Daoy (cell line): ENCODE measurements at regions not wholly inside any gene's neighbourhood (a gene's known extent, or its start where the extent isn't known, plus 50 kb on each side); places are given as distances from the start of the nearest gene placed in this dataset.

Experiments
- DNase-seq: peaks from one replicate; pipeline ENCODE4 v3.0.0-alpha.2; 2015; ENCODE audit warnings: low read depth

- DNase-seq, result no peak
These were observed 79.0 kb downstream of the LBH start for GRCh38 chr2:30310371-30310770.

- DNase-seq, result no peak
These were observed 79.6 kb downstream of the LBH start for GRCh38 chr2:30310955-30311354.

DNA sequence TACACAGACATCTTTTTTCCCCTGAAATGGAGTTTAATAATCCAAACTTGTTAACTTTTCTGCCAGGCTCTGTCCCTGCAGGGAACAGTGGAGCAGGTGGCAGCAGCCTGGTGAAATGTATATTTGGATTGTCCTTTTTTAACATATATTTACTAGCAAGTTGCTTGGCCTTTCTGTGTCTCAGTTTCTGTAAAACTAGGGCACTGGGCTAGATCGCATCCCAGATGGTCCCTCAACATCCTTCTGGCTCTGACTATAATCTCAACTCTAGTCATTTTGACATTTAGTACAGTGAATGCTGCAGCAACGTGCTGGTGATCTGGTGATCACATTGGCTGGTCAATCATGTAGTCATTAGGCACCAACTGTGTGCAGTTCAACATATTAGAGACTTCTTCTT is 80.4 kb downstream of the LBH start:
- no peak for DNase-seq

GRCh38 chr2:30312916-30313315 is 81.6 kb downstream of the LBH start:
- DNase-seq, result no peak

GRCh38 chr2:30314981-30315380 is 83.6 kb downstream of the LBH start:
- no peak for DNase-seq

GRCh38 chr2:30315391-30316063 is 84.2 kb downstream of the LBH start:
- DNase-seq, result peak; percentile 53

GRCh38 chr2:30316408-30316807 is 85.1 kb downstream of the LBH start:
- DNase-seq, result no peak

- no peak for DNase-seq
These were observed 87.9 kb downstream of the LBH start for GRCh38 chr2:30318987-30319782.

DNA sequence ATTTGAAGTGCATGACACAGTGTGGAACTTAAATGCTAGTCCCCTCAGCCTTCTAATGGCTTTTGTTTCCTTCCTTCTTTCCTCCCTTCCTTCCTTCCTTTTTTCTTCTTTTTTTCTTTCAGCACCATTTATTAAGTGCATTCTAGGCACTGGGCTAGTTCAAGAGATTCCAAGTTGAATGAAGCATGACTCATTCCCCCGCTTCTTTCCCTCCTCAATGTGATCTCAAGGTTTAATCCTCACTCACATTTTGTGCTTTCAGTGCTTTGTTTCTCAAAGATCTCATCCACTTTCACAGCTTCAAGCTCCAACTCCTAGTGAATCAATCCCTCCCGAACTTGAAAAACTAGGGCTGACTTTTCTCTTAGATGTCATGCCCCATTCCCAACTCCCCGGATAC is 90.1 kb downstream of the LBH start:
- DNase-seq, result peak; percentile 27

GRCh38 chr2:30323499-30323898 is 92.2 kb downstream of the LBH start:
- no peak for DNase-seq

DNA sequence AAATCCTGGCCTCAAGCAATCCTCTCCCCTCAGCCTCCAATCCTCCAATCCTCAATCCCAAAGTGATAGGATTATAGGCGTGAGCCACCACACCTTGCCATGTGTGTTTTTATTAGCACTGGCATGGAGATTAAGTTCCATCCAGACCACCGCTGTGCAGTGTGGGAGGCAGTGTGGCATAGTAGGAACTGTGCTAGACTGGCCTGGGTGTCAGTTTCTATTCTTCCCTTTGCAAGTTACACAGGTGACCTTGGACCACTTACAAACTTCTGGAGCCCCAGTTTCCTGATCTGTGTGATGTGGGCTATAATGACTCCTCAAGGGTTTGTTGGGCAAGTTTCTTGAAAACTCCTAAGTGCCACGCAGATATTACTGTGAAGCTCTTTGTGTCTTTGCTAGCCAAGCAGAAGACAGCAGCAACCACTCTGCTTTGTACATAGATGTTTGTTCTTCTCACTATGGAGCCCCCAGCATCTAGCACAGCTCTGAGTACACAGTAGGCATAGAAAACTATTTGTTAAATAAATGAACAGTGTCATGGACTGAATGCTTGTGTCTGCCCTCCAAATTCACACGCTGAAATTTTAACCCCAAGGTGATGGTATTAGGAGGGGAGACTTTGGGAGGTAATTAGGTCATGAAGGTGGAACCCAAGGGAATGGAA is 93.0 kb downstream of the LBH start:
- DNase-seq, result no peak

DNA sequence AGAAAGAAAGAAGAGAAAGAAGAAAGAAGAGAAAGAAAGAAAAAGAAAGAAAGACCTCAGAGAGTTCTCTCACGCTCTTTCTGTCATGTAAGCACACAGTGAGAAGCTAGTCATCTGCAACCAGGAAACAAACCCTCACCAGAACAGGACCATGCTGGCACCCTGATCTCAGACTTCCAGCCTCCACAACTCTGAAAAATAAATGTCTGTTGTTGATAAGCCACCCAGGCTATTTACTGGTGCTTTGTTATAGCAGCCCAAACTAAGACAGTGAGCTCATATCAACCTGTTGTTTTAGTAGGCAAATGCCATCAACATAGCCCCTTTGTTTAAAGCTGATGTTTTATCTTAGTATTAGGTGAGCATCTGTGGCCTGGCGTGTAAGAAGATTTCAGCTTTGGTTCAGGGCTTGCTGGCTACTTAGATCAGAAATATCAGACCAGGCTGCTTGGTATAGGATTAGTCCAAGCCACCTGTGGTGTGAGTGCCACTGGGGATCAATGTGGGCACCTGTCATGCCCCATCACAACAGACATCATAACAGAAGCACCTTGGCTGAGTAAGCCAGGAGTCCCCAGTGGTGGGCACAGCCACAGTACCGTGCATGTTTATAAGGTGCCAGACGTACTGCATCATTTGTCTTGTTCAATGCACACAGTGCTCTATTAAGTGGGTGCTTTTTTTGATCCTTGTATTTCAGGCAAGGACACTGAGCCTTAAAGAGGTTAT is 94.4 kb downstream of the LBH start:
- no peak for DNase-seq

- DNase-seq, result no peak
These were observed 95.2 kb downstream of the LBH start for GRCh38 chr2:30326497-30326896.

DNA sequence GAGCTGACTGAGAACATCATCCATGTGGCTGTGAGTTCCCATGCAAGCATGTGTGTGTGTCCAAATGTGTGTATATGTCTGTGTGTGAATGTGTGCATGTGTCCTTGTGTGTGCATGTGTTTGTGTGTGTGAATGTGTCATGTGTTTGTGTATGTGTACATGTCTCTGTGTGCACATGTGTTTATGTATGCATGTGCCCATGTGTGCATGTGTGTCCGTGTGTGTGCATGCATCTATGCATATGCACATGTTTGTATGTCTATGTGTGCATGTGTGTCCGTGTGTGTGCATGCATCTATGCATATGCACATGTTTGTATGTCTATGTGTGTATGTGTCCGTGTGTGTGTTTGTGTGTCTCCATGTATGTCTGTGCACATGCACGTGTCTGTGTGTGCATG is 99.7 kb downstream of the LBH start:
- no peak for DNase-seq

- no peak for DNase-seq
These were observed 100.5 kb downstream of the LBH start for GRCh38 chr2:30331869-30332268.

DNA sequence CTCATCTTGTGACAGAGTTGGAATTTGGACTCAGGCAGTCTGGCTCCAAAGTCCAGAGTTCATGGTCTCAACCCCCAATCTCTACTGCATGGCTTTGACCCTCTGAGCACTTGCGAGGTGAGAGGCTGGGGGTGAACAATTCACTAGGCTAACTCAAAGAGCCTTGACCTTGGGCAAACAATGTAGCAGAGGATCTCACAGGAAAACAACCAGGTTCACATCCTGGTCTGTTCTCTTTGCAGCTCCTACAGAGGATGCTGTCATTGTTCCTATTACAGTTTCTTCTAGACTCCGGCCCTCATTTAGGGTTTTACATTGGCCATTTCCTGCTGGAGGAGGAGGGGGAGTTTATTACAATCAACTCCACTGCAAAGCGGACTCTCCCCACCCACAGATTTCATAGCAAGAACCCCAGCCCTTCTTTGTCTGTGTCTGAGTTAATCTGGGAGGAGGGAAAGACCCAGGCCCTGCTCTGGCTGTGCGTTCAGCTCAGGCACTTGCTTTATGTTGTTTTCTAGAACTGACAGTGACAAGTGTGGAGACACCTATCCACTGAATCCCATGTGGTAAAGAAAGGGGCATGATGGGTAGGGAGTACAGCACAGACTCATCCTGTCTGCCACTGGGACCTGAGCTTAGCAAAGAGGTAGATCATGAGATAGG is 101.6 kb downstream of the LBH start:
- DNase-seq, result no peak

DNA sequence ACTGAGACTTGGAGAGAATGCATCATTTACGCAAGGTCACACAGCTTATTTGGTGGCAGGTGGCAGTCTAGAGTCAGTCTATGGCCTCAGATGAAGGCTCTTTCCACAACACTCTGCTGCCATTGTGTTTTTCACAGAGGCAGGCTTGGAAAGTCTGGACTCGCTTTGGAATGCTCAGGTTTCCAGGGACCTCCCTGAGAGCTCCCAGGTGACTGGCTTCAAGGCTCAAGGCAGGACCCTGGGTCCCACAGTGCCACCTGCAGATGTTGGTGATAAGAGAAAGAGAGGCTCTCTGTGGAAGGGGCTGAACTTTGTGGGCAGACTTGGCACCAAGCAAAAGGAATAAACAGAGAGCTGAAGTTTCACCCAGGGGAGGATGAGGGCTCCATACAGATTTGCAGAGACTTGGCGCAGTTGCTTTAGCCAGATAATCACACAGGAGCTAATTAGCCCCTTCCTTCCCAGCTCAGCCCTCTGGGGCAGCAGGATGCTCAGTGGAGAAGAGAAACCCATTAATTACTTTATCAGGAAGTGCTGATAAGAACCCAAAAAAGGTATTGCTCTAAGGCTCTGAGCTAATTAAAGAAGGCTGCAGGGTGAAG is 103.5 kb downstream of the LBH start:
- DNase-seq, result no peak

- no peak for DNase-seq
These were observed 104.8 kb downstream of the LBH start for GRCh38 chr2:30336084-30336483.

GRCh38 chr2:30336978-30337841 is 105.9 kb downstream of the LBH start:
- no peak for DNase-seq

DNA sequence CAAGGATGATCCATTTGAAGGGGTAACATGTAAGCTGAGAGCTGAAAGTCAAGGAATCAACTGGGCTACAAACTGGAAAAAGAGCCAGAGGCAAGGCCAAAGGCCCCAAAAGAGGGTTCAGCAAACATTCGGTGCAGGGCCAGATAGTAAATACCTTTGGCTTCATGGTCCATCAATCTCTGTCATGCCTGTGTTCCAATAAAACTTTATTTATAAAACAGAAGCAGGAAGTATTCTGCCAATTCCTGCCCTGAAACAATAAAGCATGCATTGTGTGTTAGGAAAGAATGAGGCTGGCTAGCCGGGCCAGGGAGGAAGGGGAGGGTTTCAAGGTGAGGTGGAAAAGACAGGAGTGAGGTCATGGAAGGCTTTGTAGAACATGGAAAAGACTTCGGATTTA is 107.1 kb downstream of the LBH start:
- no peak for DNase-seq
